Posterior vena cava (tissue), 2 donors: ENCODE measurements at regions not wholly inside any gene's neighbourhood (a gene's known extent, or its start where the extent isn't known, plus 50 kb on each side); places are given as distances from the start of the nearest gene placed in this dataset.
"Not testable (repeated sequence)": the region's sequence is repeated elsewhere in the genome, so short reads cannot be mapped to it uniquely, and the experiment has no call there.

Experiments
- DNase-seq: peaks from one replicate; pipeline ENCODE4 v3.0.0-alpha.2; 2020; ENCODE audit warnings: low spot score
- intact Hi-C, 2 donors: fragments of 100-400 bp; cut with DNase I; formaldehyde crosslinking; loops; one replicate each; pipeline versions ENCODE4 v1.14.1 to v1.14.2; 2022 to 2023
- donor health status: DM: yes; HTN: yes; CAD: no.
- donor health status: DM: yes; HTN: yes; CAD: no.

DNA sequence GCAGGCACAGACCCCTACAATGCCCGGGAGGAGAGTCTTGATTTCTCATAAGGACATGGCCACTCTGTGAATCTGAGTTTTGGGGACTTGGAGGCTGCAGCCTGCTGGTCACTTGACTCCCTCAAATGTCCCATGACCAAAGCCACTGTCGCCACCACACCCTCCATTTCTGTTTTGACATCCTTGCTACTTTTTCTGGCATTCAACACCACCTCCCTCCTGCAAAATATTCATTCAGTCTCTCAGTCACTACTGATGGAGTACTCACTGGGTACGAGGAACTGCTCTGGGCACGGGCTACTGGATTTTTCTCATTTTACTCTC, 208.6 kb upstream of the HAAO start:
- intact Hi-C loops, result no loop called here
- DNase-seq, result no peak

DNA sequence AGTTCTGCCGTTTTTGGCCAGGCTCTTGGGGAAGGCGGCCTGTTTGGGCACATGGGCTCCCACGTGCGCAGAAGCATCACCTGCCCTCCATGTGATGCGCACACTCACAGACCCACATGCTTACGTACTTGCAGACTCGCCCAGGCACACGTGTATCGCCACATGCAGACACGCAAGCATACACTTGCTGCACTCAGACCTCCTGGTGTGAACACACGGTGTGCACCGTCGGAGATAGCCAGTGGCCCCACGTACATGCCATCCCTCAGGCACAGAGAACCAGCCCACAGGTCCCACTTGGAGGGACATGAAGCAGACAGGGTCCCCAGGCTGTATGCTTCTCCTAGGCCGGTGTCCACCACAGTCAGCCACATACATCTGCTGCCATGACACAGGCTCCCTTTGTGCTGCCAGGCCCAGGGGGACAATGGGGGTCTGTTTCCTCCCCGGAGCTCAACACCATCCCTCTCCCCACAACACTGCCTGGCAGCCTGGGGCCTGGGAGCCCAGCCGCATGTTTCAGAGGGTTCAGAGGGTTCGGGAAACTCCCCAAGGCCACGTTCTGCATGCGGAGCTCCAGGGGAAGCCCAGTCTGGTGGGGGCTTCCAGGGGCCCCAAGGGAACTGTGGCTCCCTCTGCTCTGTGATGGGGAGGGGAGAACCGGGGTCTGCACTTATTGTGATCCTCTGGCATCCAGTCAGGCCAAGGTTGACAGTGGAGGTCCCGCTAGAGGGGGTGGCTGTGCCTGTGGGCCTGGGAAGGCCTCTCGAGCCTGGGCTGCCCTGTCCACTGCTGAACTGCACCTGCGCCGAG, 208.1 kb upstream of the HAAO start:
- intact Hi-C loops, result no loop called here
- no peak for DNase-seq

DNA sequence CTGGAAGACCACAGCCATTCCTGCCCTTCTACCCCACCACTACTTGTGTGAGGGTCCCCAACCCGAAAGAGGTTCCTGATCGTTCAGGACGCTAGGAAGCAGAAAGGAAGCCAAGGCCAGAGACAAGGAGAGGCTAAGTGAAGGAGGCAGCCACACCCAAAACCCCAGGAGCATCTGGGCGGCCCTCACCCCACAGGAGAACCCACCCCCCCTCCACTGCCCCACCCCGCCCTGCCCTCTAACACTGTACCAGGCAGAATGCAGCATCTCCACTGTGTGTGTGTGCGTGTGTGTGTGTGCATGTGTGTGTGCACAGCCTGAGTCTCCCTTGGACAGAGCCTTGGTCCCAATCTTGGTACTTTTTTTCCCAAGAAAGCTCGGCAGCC, 207.5 kb upstream of the HAAO start:
- intact Hi-C loops, result no loop called here
- DNase-seq, result no peak

DNA sequence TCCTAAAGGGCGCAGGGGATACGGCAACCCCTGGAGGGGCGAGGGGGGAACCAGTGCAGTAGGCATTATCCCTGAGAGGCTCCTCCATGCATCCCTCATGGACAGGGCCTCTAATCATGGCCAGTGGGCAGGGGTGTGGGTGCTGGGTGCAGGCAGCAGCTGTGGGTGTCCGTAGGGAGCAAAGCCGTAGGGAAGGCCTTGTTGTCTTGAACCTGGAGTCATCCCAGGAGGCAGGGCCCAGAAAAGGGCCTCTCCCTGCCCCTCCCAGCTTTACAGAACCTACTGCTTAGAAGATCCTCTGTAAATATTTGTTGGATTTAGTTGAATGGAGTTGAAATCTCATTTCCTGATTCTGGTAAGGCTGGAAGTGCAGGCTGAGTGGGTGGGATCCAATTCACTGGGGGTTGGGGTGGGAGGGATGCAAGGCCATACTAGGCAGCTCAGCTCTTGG, 207.0 kb upstream of the HAAO start:
- DNase-seq, result no peak
- intact Hi-C loops, result no loop called here

DNA sequence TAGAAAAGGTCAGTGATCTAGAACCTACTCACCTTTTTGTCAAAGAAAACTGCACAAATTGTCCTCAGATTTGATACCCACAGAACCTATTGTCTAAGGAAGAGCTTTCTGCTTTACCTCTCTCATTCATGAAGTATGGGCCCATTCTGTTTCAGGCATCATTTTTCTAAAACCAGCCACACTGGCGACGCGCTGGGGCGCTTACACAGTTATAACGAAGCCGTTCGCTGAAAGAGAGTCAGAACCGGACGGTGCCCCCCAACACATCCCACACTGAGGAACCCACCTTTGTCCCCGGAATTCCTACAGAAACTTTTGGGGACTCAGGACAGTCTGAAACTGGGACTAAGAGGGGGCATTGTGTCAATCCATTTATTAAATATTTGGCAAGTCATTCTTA, 206.3 kb upstream of the HAAO start:
- no peak for DNase-seq
- intact Hi-C loops, result no loop called here

DNA sequence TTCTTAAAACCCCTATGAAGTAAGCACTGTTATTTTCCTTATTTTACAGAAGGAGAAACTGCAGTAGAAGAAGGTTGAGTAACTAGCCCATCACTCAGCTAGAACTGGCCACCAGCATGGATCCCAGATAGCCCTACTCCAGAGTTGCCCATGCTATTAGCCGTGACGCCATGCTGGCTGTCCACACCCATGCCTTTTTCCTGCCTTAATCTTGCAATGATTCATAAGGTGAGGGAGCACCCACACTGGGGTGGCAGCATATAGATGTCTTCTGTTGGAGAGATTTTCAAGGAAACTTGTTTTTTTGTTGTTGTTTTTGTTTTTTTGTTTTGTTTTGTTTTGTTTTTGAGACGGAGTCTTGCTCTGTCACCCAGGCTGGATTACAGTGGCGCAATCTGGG, 204.1 kb upstream of the HAAO start:
- no peak for DNase-seq
- intact Hi-C loops, result no loop called here

DNA sequence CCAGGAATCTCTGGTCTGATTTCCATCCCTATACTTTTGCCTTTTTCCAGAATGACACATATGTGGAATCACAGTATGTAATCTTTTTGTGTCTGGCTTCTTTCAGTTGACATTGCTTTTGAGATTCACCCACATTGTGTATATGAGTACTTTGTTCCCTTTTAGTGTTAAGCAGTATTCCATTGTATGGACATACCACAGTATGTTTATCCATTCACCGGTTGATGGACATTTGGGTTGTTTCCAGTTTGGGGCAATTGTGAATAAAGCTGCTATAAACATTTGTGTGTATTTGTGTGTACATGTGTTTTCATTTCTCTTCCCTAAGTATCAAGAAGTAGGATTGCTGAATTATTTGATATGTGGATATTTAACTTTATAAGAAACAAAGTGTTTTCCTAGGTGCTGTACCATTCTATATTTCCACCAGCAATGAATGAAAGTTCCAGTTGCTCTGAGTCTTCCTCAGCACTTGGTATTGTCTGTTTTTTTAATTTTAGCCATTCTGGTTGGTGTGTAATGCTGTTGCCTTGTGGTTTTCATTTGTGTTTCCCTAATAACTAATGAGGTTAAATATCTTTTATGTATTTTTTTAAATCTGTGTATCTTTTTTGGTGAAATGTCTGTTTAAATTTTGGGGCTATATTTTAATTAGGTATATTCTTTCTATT, 203.5 kb upstream of the HAAO start:
- no peak for DNase-seq
- intact Hi-C loops, result no loop called here

DNA sequence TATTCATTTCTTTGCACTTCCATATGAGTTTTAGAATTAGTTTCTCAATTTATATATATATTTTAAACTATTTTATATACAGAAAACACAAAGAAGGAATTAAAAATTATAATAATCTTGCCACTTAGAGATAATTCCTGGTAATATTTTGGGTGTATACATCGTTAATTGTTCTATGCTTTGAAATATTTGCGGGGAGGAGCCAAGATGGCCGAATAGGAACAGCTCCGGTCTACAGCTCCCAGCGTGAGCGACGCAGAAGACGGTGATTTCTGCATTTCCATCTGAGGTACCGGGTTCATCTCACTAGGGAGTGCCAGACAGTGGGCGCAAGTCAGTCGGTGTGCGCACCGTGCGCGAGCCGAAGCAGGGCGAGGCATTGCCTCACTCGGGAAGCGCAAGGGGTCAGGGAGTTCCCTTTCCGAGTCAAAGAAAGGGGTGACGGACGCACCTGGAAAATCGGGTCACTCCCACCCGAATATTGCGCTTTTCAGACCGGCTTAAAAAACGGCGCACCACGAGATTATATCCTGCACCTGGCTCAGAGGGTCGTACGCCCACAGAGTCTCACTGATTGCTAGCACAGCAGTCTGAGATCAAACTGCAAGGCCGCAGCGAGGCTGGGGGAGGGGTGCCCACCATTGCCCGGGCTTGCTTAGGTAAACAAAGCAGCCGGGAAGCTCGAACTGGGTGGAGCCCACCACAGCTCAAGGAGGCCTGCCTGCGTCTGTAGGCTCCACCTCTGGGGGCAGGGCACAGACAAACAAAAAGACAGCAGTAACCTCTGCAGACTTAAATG, 197.1 kb upstream of the HAAO start:
- DNase-seq, intact Hi-C loops: not testable (repeated sequence)

DNA sequence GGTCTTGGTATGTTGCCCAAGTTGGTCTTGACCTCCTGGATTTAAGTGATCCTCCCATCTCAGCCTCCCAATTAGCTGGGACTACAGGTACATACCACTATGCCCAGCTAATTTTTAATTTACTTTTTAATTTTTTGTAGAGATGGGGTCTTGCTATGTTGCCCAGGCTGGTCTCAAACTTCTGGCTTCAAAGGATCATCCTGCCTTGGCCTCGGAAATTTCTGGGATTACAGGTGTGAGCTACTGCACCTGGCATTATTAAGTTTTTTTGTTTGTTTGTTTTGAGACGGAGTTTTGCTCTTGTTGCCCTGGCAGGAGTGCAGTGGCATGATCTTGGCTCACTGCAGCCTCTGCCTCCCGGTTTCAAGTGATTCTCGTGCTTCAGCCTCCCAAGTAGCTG, 195.7 kb upstream of the HAAO start:
- intact Hi-C loops, DNase-seq: not testable (repeated sequence)

DNA sequence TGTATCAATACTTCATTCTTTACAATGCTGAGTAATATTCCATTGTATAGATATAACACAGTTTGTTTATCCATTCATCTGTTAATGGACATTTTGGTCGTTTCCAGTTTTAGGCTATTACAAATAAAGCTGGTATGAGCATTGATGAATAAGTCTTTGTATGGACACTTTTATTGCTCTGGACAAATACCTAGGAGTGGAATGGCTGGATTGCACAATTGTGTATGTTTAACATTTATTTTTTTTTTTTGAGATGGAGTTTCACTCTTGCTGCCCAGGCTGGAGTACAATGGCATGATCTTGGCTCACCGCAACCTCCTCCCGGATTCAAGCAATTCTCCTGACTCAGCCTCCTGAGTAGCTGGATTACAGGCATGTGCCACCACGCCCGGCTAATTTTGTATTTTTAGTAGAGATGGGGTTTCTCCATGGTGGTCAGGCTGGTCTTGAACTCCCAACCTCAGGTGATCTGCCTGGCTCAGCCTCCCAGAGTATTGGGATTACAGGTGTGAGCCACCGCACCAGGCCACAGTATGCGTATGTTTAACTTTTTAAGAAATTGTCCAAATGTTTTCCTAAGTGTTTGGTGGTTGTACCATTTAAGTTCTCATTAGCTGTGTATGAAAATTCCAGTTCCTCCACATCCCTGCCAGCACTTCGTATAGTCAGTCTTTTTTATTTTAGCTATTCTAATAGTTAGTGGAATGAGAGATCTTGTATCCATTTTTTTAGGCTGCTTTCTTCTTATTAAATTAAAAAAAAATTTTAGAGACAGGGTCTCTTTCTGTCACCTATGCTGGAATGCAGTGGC, 194.9 kb upstream of the HAAO start:
- intact Hi-C loops, result no loop called here
- DNase-seq, result peak; percentile 22

DNA sequence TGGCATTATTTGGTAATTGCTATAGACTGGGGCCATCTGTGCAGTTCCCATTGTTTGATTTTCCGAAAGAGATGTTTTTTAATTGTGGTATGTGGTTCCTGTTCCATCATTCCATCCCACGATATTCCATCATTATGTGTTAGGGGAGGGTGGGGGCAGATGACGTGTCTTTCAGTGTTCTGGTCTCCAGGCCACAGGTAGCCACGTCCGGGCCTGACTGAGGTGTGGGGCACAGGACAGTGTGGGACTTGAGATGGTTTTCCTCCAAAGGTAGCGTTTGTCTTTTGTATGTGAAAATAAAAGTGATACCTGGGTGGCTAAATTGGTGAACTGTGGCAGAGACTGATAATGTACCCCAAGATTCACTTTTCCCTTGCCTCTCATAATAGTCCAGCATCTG, 192.2 kb upstream of the HAAO start:
- peak; percentile 24 for DNase-seq
- intact Hi-C loops, result no loop called here

DNA sequence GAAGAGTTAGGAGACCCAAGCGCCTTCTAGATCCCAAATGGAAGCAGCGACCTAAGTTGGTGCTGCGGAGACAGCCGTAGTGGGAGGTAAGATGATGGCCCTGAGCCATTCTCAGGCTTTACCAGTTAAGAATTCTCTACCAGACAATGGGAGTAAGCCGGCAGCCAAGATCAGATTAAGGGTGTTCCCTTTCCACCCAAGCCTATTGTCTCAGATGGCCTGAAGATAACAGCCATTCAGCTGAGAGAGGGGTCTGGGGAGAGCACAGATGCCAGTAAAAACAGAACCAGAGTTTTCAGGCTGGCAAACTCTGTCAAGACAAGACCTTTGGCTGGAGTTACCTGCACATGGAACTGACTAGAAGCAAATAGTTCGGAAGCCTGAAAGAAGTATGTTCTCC, 191.7 kb upstream of the HAAO start:
- DNase-seq, result peak; percentile 14
- intact Hi-C loops, result no loop called here

DNA sequence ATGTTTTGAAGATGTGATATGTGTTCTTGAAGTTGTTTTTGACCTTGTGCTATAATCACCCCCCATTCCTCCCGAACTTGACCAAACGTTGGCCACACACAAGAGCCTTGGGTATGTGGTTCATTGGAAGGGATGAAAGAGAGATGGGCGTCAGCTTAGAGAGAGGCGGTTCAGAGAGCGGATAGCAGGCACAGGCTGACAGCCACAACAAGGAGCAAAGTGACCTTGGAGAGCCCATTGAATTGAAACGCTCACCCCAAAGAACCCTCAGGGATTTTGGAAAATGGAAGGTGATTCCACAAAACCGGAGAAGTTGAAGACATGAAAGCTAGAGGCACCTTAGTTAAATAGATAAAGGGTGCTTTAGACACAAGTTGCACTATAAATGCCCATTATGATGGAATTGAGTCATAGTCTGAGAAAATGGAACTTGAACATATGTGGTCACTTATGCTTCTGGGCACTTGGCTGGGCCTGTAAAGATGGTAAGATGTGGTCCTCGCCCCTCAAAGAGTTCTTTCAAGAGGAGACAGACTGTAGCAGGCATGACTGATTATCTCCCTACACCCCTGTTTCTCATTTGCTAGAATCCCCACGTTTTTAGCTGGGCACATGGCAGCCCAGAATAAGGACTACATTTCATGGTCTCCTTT, 188.5 kb upstream of the HAAO start:
- peak; percentile 3 for DNase-seq

DNA sequence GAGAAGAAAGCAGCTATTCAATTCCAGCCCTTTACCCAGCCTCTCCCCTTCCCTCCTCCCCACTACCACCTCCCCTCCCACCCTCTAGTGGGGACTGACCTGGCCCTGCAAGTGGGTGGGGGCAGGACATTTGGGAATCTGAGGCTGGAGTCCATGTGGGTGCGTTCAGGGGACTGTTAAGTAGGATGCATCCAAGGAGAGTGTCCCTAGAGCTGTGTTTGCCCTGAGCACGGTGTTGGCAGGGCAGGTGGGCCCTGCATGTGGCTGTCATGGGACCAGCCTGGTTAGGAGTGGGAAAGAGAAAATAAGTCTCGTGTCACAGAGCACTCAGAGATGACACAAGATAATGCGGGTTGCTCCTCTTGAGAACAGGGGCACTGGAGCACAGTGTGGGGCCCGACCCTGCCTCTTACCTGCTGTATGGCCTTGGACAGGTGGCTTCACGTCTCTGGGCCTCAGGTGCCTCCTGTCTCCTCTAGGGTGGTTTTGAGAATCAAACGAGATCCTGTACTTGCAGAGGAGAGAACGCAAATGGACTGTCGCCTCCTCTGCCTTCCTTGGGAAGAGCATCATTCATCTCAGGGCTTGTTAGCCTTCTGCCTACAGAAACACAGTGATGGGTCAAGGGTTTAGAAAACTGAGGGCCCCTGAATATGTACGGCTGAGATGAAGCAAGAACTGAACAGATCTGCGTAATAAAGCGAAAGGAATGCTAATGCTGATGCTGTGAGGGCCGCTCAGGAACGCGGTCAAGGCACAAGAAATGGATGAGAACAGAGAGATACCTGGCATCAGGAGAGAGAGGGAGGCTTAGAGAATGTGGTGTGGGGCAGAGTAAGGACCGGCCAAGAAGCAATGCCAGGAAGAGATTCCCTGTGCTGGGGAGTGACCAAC, 187.7 kb upstream of the HAAO start:
- peak; percentile 48 for DNase-seq
- intact Hi-C loops, result loop anchor here (5.0 to 10.0 kb wide), 5 partner anchors 42 to 505 kb away; partner anchors contain the start of gene ZFP36L2 (in 1 of the 2)

More for the DNA sequence above, 188.5 kb upstream of the HAAO start:
- intact Hi-C loops, result loop anchor here in 1 of 2 donors (1.0 kb wide), 1 partner anchor 28 kb away; no protein-coding TSS in a partner anchor

DNA sequence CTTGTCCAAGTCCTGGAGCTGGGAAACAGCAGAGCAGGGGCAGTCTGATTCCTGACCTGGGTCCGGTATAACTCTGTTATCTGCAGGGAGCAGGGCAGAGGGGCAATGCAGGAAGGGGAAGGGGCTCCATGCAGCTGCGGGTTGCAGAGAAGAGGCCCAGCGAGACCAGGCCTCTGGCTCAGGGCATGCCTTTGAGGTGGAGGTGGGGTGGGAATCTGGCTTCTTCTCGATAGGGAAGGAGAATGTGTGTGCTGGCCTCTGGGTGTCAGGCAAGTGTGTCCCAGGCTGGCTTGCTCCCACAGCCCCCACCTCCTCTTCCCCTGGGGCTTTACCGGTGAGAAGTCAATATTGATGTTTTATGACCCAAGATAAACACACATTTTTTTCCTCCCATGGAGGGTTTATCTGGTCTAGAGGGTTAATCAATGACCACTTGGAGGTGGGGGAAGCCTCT, 187.1 kb upstream of the HAAO start:
- DNase-seq, result peak; percentile 29
- intact Hi-C loops, result loop anchor here (5.0 to 10.0 kb wide), 5 partner anchors 43 to 505 kb away; partner anchors contain the start of gene ZFP36L2 (in 1 of the 2)

DNA sequence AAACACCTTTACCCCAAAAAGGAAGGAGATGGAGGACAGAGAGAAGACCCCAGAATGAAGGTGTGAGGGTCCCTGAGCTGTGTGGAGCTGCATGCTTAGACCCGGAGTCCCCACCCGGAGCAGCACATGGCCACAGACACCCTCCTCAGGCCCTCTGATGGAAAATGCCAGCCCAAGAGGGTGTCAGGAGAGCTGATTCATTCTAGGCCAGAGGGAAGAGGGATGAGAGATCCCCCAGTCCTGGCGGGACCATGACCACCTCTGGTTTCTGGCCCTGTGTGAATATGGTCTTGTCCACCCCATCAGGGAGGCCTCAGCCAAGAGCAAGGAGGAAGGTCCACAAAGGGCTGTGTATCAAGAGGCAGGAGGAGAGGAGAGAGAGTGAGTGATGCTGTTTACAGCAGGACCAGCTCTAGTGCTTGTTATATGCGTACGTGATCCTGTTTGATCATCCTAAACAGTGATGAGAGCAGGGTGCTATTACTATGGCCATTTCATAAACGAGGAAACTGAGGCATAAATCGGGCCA, 186.6 kb upstream of the HAAO start:
- intact Hi-C loops, result loop anchor here (5.0 to 10.0 kb wide), 5 partner anchors 43 to 506 kb away; partner anchors contain the start of gene ZFP36L2 (in 1 of the 2)
- DNase-seq, result peak; percentile 37
